NCI-H2029 treated with DMSO at 0.1 percent for 48 hours (cell line): ENCODE measurements at regions not wholly inside any gene's neighbourhood (a gene's known extent, or its start where the extent isn't known, plus 50 kb on each side); places are given as distances from the start of the nearest gene placed in this dataset.

Experiments
- DNase-seq: peaks from one replicate; lab custom pipeline; 2025; lab: John Stamatoyannopoulos, UW

GRCh38 chr3:168394439-168394838 lies 298.7 kb upstream of the GOLIM4 start:
- DNase-seq, result no peak

- DNase-seq, result no peak
These were observed 290.6 kb upstream of the GOLIM4 start for GRCh38 chr3:168386301-168386700.

- no peak for DNase-seq
These were observed 289.3 kb upstream of the GOLIM4 start for GRCh38 chr3:168384990-168385389.

- no peak for DNase-seq
These were observed 287.8 kb upstream of the GOLIM4 start for GRCh38 chr3:168383573-168383972.

GRCh38 chr3:168371846-168372245 lies 276.1 kb upstream of the GOLIM4 start:
- DNase-seq, result no peak

- no peak for DNase-seq
These were observed 269.2 kb upstream of the GOLIM4 start for GRCh38 chr3:168364967-168365366.

- DNase-seq, result no peak
These were observed 267.0 kb upstream of the GOLIM4 start for GRCh38 chr3:168362661-168363247.

GRCh38 chr3:168362156-168362555 lies 266.4 kb upstream of the GOLIM4 start:
- no peak for DNase-seq

- DNase-seq, result no peak
These were observed 265.3 kb upstream of the GOLIM4 start for GRCh38 chr3:168360993-168361392.

GRCh38 chr3:168342946-168343850 lies 247.5 kb upstream of the GOLIM4 start:
- DNase-seq, result no peak

GRCh38 chr3:168341956-168342936 lies 246.5 kb upstream of the GOLIM4 start:
- DNase-seq, result no peak

GRCh38 chr3:168341192-168341815 lies 245.6 kb upstream of the GOLIM4 start:
- DNase-seq, result no peak

- no peak for DNase-seq
These were observed 242.4 kb upstream of the GOLIM4 start for GRCh38 chr3:168338161-168338560.

GRCh38 chr3:168336276-168336675 lies 240.6 kb upstream of the GOLIM4 start:
- DNase-seq, result no peak

- no peak for DNase-seq
These were observed 237.7 kb upstream of the GOLIM4 start for GRCh38 chr3:168333410-168333935.

- DNase-seq, result no peak
These were observed 236.0 kb upstream of the GOLIM4 start for GRCh38 chr3:168331756-168332155.

GRCh38 chr3:168330983-168331382 lies 235.3 kb upstream of the GOLIM4 start:
- no peak for DNase-seq

GRCh38 chr3:168327856-168328255 lies 232.1 kb upstream of the GOLIM4 start:
- no peak for DNase-seq

- no peak for DNase-seq
These were observed 230.0 kb upstream of the GOLIM4 start for GRCh38 chr3:168325684-168326083.

- no peak for DNase-seq
These were observed 227.2 kb upstream of the GOLIM4 start for GRCh38 chr3:168322941-168323340.

- DNase-seq, result no peak
These were observed 218.4 kb upstream of the GOLIM4 start for GRCh38 chr3:168314166-168314565.

GRCh38 chr3:168312984-168313383 lies 217.3 kb upstream of the GOLIM4 start:
- no peak for DNase-seq
